GM18511 (cell line): ENCODE measurements at regions not wholly inside any gene's neighbourhood (a gene's known extent, or its start where the extent isn't known, plus 50 kb on each side); places are given as distances from the start of the nearest gene placed in this dataset.

ENCODE experiments used
- ATAC-seq: cut with Tn5 transposase; IDR thresholded peaks from one replicate; pipeline ENCODE4 v1.9.1; 2021; ENCODE audit warnings: mild to moderate bottlenecking, moderate library complexity; ENCODE audit not compliant: unreplicated experiment

GRCh38 chr10:81093056-81093455, 555.4 kb downstream of the SH2D4B start:
- no peak for ATAC-seq

DNA sequence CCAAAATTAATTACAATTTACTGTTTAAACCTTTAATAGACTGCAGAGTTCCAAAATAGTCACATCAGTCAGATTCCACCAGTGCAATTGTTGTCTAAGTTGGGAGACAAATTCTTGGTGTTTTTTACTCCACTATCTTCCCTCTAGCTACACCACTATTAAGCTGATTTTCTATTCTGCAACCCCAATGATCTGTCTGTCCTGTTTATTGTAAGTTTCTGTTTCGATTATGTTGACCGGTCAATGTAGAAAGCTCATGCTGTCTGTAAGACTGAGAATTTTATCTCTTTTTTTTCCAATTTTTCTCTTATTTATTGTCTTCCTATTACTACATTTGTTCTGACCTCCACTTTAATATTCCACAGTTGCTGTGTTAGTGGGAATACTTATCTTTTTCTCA, 557.5 kb downstream of the SH2D4B start:
- ATAC-seq = no peak

GRCh38 chr10:81096558-81096957, 558.9 kb downstream of the SH2D4B start:
- ATAC-seq = peak; percentile 76

GRCh38 chr10:81101062-81101461, 563.4 kb downstream of the SH2D4B start:
- ATAC-seq = no peak

GRCh38 chr10:81104494-81104893, 566.8 kb downstream of the SH2D4B start:
- ATAC-seq = no peak

- peak; percentile 91 for ATAC-seq
These were observed 571.0 kb downstream of the SH2D4B start for GRCh38 chr10:81108516-81109199.

GRCh38 chr10:81109200-81109752, 571.6 kb downstream of the SH2D4B start:
- peak; percentile 40 for ATAC-seq

- ATAC-seq = no peak
These were observed 578.5 kb downstream of the SH2D4B start for GRCh38 chr10:81116201-81116600.

DNA sequence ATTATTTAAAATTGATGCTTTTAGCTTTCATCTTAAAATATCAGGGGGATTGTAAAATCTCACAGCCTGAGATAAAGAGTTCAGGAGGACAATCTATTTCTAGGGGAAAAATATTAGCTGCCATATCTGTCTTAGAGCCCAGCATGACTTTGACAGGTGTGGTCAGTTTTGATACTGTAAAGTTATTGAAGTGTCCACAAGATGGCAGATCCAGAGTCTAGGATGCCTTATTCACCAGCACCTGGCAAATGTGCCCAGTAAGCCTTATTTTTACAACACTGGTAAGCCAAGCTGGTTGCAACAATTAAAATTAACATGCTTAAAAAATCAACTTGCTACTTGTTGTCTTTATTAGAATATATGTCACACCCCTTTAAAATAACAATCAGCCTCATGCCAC, 579.3 kb downstream of the SH2D4B start:
- no peak for ATAC-seq

DNA sequence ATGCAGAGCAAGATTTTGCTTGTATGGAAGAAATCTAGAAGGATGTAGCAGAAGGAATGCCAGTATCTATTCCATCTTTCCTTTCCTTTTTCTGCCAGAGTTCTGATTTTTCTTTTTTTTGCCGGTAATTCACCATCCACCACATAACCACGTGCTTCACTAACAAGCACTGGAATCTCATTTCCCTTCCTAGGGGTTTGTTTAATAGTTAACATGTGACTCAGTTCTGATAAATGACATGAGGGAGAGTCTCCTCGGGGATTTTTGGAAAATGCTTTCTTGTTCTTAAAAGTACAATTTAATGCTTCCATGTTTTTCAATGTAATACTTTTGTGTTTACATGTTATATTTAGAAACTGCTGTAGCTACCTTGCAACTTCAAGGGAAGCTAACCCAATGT, 590.2 kb downstream of the SH2D4B start:
- no peak for ATAC-seq

DNA sequence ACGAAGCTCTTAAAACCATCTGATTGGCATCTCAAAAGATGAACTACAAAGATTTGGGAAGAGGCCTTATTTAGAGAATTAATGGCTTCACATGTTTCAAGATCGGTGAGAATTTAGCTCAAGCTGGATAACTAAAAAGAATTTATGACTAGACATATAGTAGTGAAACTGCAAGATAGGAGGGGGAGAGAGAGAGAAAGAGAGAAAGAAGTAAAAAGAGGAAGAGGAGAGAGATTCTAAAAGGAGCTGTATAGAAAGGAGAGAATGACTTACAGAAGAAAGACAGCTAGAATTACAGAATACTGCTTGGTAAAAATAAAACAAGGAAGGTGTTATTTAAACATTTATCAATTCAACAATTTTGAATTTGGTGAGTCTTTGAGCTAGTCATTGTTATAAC, 592.3 kb downstream of the SH2D4B start:
- ATAC-seq = no peak

DNA sequence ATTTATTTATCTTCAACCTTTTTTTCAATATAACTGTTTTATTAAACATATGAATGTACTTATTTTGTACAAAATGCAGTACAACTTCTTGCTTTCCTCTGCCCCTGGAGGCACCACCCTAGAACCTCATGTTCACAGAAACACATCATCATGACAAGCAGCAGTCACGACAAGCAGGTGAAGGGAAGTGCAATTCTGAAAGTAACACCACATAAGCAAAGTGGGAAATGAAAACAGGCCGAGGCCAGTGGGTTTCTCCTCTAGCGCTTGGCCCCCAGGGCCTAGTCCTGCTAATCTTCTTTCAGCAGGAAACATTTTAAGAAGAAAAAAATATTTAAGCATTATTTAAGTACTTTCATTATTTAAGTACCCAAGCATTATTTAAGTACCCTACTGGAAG, 598.1 kb downstream of the SH2D4B start:
- ATAC-seq = peak; percentile 96

- ATAC-seq = peak; percentile 48
These were observed 598.6 kb downstream of the SH2D4B start for GRCh38 chr10:81136261-81136660.

- ATAC-seq = no peak
These were observed 608.3 kb downstream of the SH2D4B start for GRCh38 chr10:81145975-81146374.

- ATAC-seq = no peak
These were observed 608.7 kb downstream of the SH2D4B start for GRCh38 chr10:81146436-81146835.

GRCh38 chr10:81152656-81153055, 615.0 kb downstream of the SH2D4B start:
- ATAC-seq = no peak

DNA sequence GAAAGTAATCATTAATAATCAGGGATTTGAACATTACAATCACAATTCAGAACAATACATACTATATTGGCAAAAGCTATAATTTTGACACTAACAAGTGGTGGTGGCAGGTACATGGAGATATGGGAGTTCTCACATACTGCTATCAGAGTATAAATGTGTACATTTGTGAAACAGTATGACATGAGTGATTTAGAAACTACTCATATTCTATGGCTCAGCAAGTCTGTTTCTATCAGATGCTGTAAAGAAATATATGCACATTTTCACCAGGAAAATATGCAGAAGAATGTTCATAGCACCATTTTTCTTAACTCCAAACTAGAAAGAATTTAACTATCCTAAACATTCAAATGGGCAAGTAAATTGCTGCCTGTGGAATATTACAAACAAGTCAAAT, 620.0 kb downstream of the SH2D4B start:
- no peak for ATAC-seq

DNA sequence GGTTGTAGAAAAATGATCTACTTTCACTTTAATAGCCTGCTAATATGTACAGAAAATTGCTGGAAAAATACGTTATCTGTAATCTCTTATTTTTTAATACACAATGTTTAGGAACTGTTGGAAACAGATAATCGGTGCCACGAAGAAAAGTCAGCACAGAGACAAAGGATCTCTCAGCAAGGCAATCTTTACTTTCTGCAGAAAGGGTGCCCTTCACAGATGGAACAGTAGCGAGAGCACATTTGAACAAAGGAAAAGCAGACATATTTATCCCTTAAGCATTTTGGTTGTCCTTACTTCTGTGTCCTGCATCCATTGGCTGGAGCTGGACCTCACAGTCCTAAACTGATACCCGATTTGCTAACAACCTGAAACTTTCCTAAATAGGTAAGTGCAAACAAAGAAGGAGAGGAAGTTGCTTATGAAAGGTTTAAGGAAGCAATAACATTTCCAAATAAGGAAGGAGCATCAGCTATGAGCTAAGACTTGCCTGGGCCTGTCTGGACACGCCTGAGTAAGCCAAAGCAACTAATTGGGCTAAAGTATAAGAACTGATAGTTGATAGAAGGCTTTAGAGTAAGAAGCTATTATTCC, 640.0 kb downstream of the SH2D4B start:
- no peak for ATAC-seq

- ATAC-seq = peak; percentile 21
These were observed 641.6 kb downstream of the SH2D4B start for GRCh38 chr10:81179324-81179723.

- ATAC-seq = peak; percentile 96
These were observed 642.2 kb downstream of the SH2D4B start for GRCh38 chr10:81179805-81180452.

GRCh38 chr10:81182296-81182695, 644.6 kb downstream of the SH2D4B start:
- ATAC-seq = no peak

GRCh38 chr10:81192221-81192788, 654.6 kb downstream of the SH2D4B start:
- ATAC-seq = no peak
